ENCODE measurements at regions not wholly inside any gene's neighbourhood (a gene's known extent, or its start where the extent isn't known, plus 50 kb on each side); places are given as distances from the start of the nearest gene placed in this dataset.

DNA sequence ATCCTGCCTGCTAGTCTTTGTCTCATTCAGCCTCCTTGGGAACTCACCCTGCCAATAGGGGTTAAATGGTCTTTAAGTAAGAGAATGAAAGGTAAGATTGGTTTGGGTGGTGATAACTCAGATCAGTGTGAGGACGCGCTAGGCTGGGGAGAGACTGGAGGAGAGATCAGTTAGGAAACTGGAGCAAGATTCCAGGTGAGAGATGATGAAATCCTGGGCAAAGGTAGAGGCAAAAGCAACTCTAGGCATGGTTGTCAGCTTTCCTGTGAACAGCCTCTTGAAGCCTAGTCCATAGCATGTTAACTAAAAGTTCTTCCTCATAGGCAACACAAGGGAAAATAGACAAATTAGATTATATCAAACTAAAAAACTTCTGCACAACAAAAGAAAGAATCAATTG is 145.2 kb upstream of the ANKRD28 start:
- in situ Hi-C loops (cut with HindIII; ENCODE audit: low sequenced_read_pairs), result no loop called here

- in situ Hi-C loops (cut with HindIII; ENCODE audit: low sequenced_read_pairs), result no loop called here
These were observed 150.6 kb upstream of the ANKRD28 start for GRCh38 chr3:15948388-15948787.

DNA sequence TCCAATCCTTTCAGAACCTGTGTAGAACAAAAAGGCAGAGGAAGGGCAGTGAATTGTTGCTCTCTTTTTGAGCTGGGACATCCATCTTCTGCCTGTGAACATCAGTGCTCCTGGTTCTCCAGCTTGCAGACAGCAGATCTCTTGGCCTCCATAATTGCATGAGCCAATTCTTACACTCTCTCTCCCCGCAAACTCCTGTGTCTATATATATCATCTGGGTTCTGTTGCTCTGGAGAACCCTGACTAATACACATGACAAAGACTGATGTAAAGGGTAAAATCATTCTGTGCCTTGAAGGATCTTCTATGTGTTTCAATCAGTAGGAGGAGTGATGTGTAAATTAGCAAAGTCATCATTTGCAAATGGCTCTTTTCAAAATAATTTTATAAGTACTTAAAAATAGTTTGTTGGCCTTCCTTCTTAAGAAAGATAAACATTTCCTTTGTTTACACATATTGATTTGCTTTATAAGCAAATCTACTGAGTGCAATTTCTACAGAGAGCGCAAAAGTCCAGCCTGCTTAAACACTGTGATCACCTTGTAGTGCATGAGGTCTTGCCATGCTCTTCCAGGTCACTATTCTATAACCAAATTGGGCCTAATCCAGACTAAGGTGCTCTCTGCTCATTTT is 154.9 kb upstream of the ANKRD28 start:
- in situ Hi-C loops (cut with HindIII; ENCODE audit: low sequenced_read_pairs), result no loop called here

DNA sequence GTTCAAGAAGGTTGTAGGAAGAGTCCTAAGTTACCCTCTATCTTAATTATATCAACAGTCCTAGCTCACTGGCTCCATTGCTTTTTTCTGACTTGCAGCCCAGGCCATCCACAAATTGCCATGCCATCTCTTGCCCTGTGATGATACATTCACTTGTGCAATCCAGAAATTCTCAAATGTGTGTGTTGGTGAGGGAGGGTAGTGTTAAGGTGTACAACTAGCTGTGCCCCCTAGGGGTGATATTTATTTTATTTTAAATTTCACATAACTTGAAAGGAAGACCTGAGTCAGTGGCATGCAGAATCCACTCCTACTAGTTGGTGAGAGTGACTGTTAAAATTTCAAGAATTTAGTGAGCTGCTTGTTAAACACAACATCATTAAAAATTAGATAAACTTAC is 156.1 kb upstream of the ANKRD28 start:
- in situ Hi-C loops (cut with HindIII; ENCODE audit: low sequenced_read_pairs), result no loop called here

GRCh38 chr3:15955968-15956367 is 158.2 kb upstream of the ANKRD28 start:
- in situ Hi-C loops (cut with HindIII; ENCODE audit: low sequenced_read_pairs), result no loop called here

GRCh38 chr3:15958692-15959433 is 161.1 kb upstream of the ANKRD28 start:
- in situ Hi-C loops (cut with HindIII; ENCODE audit: low sequenced_read_pairs), result no loop called here

DNA sequence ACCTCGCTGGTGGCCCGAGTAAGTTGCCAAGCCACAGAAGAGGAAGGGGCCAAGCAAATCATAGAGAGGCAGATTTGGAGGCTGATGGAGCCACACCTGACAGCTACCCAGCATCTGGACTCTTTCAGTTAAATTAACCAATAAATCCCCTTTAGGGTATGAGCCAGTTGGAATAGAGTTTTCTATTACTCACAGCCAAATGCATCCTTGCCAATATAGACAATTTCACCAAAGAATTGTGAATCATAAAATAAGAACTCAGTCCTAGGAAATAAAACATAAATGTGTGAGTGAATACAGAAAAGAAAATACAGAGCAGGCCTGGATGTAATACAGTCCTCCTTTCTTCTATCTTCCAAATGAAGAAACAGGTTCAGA is 161.6 kb upstream of the ANKRD28 start:
- in situ Hi-C loops (cut with HindIII; ENCODE audit: low sequenced_read_pairs), result no loop called here

DNA sequence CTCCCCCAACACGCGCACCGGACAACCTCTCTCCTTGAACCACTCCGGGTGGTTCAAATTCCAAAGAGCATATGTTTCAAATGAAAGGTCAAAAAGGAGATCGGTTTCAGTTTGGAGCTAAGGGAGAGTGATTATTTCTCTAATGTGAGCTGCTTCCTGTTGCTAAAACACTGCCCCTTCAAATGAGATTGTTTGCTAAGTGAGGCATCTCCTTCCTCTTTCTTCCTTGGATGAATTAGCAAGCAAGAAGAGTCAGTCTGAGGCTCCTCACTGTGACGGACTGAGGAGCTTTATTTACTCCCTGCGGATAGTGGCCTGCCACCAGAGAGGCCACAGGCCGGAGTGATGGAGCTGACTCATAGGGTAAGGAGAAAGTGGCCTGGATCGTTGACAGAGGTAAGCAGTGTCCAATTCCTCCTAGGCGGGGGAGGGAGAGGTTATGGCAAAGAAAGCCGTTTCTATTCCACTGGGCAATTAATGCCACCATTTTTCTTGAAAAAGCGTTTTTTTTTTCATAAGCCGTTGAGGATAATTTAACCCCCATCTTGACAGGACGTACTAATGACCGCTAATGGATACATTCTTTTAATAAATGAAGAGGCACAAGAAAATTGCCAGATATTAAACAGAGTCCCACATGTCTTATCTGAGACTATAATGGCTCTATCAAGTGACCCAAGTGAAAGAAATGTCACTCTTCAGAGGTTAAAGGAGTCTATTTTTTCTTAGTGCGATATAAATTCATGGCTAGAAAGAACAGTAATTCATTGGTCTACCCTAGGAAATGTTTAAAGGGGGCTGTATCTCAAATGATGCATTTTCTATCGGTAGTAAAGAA is 167.0 kb upstream of the ANKRD28 start:
- in situ Hi-C loops (cut with HindIII; ENCODE audit: low sequenced_read_pairs), result no loop called here

- in situ Hi-C loops (cut with HindIII; ENCODE audit: low sequenced_read_pairs), result no loop called here
These were observed 169.8 kb upstream of the ANKRD28 start for GRCh38 chr3:15967577-15967976.

DNA sequence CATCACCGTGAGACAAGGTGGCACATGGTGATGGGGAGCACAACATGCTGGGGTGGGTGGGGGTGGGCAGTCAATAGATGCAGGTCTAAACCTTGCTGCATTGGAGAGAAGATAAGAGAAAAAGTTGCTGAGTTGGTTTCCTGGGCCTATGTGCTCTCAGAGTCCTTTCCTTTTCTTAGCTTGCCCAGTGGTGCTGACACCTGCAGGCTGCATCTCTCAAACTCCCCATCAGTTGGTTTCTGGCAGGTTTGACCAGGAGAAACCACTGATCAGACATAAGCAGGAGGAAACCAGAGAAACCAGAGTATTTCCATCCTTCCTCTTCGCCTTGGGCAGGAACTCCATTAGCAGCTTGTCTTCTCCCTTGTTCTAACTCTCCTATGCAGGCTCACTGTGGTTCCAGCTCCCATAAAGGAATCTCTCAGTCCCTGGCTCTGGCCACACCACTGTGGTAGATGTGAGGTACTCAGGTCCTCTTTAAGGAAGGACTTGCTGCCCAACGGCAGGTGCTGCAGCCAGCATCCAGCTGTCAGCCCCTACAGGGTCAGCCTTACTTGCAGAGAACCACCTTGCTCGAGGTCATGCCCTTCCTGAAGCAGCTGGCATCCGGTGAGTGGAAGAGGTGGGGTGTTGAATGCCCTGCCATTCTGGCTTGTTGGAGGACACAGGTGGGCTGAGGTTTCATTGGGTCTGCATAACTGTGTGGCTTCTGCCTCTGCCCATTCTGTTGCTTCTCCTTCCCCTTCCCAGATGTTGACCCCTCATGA is 172.3 kb upstream of the ANKRD28 start:
- in situ Hi-C loops (cut with HindIII; ENCODE audit: low sequenced_read_pairs), result no loop called here

- in situ Hi-C loops (cut with HindIII; ENCODE audit: low sequenced_read_pairs), result no loop called here
These were observed 175.6 kb upstream of the ANKRD28 start for GRCh38 chr3:15973414-15973813.

- in situ Hi-C loops (cut with HindIII; ENCODE audit: low sequenced_read_pairs), result no loop called here
These were observed 176.2 kb upstream of the ANKRD28 start for GRCh38 chr3:15973940-15974339.

DNA sequence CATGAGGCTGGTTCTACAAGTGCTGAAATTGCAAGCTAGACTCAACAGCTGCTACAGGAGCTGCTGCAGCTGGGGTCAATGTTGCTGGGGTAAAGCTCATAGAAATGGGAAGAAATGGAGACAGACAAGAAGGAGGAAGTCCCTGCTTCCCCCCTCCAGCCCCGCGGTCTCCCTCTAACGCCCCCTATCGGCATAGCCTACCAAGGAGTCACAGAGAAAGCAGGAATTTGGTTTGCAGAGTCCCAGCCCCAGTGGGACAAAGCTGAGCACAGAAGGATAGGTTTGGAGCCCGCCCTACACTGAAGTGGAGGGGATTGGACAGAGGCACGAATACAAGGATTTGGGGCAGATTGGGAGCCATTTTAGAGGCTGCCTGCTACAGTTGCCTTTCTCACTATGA is 176.9 kb upstream of the ANKRD28 start:
- in situ Hi-C loops (cut with HindIII; ENCODE audit: low sequenced_read_pairs), result no loop called here

DNA sequence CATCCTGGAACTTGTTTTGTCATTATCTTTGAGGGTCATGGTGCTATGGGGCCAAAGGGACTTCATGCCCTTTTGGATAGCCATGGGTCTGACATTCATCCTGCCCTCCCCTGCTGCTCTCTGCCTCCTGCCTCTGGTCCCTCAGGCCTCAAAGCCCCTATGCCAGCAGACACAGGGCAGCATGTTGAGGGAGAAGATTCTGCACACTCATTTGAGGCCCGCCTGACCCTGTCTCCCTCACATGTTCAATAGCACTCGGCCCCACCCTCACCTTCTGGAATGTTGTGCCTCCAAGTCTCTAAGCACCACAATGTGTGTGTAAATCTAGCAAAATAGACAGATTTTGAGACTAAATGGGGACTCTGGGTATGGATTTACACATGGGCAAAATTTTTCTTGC is 178.7 kb upstream of the ANKRD28 start:
- in situ Hi-C loops (cut with HindIII; ENCODE audit: low sequenced_read_pairs), result no loop called here

DNA sequence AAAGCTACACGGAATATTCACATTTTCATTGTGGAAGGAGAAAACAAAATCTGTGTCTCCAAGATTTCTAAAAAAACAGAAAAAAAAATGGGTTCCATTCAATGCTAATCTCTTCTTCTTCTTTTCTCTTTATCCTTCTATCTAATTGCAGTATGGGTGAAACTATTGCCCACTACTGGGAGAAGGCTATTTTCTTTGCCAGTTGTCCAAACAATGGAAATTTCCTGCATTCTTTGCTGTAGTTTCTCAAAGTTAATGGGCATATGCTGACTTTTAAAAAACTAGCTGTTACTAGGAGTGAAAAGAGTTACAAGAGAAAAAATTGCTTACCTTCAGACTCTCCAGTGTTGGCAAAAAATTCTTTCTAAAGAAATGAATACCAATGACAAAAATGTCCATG is 179.3 kb upstream of the ANKRD28 start:
- in situ Hi-C loops (cut with HindIII; ENCODE audit: low sequenced_read_pairs), result no loop called here

DNA sequence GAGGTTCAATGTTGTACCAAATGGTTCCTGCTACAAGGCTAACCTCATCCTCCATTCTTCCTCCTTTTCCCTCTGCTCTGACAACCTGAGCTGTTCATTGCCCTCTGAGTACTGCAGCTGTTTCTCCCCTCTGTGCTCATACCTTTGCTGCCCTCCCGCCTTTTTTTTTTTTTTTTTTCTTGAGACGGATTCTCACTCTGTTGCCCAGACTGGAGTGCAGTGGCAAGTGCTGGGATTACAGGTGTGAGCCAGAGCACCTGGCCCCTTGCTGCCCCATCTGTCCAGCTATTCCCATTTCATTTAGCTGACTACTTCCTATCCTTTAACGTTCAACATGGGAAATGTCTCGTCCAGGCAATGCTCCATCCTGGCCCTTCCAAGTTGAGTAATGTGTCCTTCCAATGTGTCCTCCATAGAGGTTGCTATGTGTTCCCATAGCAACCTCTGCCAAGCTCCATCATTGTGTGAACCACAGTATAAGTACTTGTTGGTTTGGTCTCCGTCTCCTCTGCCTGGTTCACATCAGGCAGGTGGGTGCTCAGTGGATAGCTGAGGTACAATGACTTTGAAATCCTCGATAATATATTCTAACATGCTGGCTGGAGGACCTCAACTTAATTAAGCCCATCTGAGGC is 179.9 kb upstream of the ANKRD28 start:
- in situ Hi-C loops (cut with HindIII; ENCODE audit: low sequenced_read_pairs), result no loop called here

DNA sequence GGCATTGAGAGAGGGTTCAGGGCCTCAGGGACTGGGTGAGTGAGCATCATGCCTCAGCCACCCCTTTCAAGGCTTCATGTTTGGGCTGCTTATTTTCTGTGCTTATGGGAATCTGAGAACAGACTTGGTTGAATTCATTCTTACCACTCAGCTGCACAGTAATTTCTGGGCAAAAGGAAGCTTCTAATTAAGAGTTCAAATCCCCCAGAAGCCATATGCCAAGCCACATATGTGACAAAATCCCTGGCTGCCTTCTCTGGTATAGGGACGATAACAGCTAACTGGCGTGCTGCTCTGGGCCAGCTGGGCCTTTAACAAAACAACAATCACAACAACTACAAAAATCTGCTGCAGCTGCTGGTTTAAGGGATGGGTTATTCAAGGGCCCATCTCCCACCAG is 181.0 kb upstream of the ANKRD28 start:
- in situ Hi-C loops (cut with HindIII; ENCODE audit: low sequenced_read_pairs), result no loop called here

- in situ Hi-C loops (cut with HindIII; ENCODE audit: low sequenced_read_pairs), result no loop called here
These were observed 181.7 kb upstream of the ANKRD28 start for GRCh38 chr3:15979495-15979894.

DNA sequence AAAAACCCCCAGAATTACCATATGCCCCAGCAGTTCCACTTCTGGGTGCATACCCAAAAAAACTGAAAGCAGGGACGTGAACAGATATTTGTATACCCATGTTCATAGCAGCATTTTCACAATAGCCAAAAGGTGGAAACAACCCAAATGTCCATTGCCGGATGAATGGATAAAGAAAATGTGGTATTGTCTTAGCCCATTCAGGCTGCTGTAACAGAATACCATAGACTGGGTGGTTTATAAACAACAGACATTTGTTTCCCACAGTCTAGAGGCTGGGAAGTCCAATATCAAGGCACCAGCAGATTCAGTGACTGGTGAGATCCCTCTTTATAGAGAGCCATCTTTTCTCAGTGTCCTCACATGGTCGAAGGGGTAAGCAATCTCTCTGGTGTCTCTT is 182.1 kb upstream of the ANKRD28 start:
- in situ Hi-C loops (cut with HindIII; ENCODE audit: low sequenced_read_pairs), result no loop called here

GRCh38 chr3:15982243-15982642 is 184.5 kb upstream of the ANKRD28 start:
- in situ Hi-C loops (cut with HindIII; ENCODE audit: low sequenced_read_pairs), result no loop called here

Data from endothelial cell of hepatic sinusoid (primary cell).